Spinal cord (tissue), 9 donors: ENCODE measurements at regions not wholly inside any gene's neighbourhood (a gene's known extent, or its start where the extent isn't known, plus 50 kb on each side); places are given as distances from the start of the nearest gene placed in this dataset.

Experiments used
- DNase-seq, 6 donors: peaks; one replicate each; pipeline versions ENCODE4 v3.0.0 to v3.0.0-alpha.2; 2013 to 2015; ENCODE audit warnings: low spot score in 6 of 6, low read depth in 4 of 6
- H3K27ac ChIP-seq: one replicate; pipeline ENCODE4 v1.5.1; 2013; ENCODE audit warnings: low read depth, low read length, control low read depth
- H3K27me3 ChIP-seq: one replicate; pipeline ENCODE4 v1.6.1; 2013; ENCODE audit warnings: low read length; ENCODE audit not compliant: control insufficient read depth, insufficient read depth
- H3K36me3 ChIP-seq: one replicate; pipeline ENCODE4 v1.6.1; 2013; ENCODE audit warnings: low read length; ENCODE audit not compliant: control insufficient read depth, insufficient read depth
- H3K4me1 ChIP-seq: one replicate; pipeline ENCODE4 v1.6.1; 2013; ENCODE audit warnings: low read length; ENCODE audit not compliant: control insufficient read depth, insufficient read depth
- H3K4me3 ChIP-seq: one replicate; pipeline ENCODE4 v1.5.1; 2013; ENCODE audit warnings: low read depth, low read length, control low read depth
- H3K9me3 ChIP-seq: one replicate; pipeline ENCODE4 v1.6.1; 2013; ENCODE audit warnings: low read length; ENCODE audit not compliant: control insufficient read depth, insufficient read depth
- WGBS: methylation state at CpG from one replicate; pipeline ENCODE4 v1.1.5; 2013; ENCODE audit warnings: missing lambda C conversion rate; ENCODE audit not compliant: insufficient coverage; 5-methylcytosine and 5-hydroxymethylcytosine counted together
- donor health status: healthy.

DNA sequence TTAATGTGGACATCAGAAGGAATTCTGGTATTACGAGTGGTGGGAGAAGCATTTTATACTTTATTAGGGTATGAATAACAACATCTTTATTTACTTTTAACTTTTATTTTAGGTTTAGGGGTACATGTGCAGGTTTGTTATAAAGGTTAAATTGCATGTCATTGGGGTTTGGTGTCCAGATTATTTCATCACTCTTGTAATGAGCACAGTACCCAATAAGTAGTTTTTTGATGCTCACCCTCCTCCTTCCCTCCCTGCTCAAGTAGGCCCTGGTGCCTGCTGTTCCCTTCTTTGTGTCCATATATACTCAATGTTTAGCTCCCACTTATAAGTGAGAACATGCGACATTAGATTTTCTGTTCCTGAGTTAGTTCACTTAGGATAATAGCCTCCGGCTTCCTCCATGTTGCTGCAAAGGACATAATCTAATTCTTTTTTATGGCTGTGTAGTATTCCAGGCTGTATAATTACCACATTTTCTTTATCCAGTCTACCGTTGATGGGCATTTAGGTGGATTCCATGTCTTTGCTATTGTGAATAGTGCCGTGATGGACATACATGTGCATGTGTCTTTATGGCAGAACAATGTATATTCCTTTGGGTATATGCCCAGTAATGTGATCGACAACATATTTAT is 456.2 kb downstream of the XYLT1 start:
- Histone ChIP-seq H3K27me3 (no peaks in the 10 kb centered on the region), H3K9me3 (no peaks in the 10 kb centered on the region), H3K36me3 (no peaks in the 10 kb centered on the region), H3K27ac (no peak overlapping the region), H3K4me3 (no peak overlapping the region), H3K4me1 (no peaks in the 10 kb centered on the region)
- DNase-seq, result no peak
- no CpG with 5 or more reads among the region's 6 CpGs for WGBS

- no peaks in the 10 kb centered on the region for H3K36me3 ChIP-seq
- WGBS, result no CpG with 5 or more reads among the region's 6 CpGs
Observed at GRCh38 chr16:17015702-17016101, 455.1 kb downstream of the XYLT1 start.

GRCh38 chr16:17017442-17017841 is 453.3 kb downstream of the XYLT1 start:
- H3K36me3 ChIP-seq, result no peaks in the 10 kb centered on the region
- H3K9me3 ChIP-seq, result no peaks in the 10 kb centered on the region
- no peak for DNase-seq
- no peaks in the 10 kb centered on the region for H3K4me1 ChIP-seq
- no peak overlapping the region for H3K4me3 ChIP-seq
- no peaks in the 10 kb centered on the region for H3K27me3 ChIP-seq
- no peak overlapping the region for H3K27ac ChIP-seq

More at GRCh38 chr16:17015702-17016101, 455.1 kb downstream of the XYLT1 start:
- no peak for DNase-seq
- Histone ChIP-seq H3K27ac (no peak overlapping the region), H3K9me3 (no peaks in the 10 kb centered on the region), H3K4me3 (no peak overlapping the region), H3K27me3 (no peaks in the 10 kb centered on the region), H3K4me1 (no peaks in the 10 kb centered on the region)

- no peak for DNase-seq
- H3K4me3 ChIP-seq, result no peak overlapping the region
- no peaks in the 10 kb centered on the region for H3K4me1 ChIP-seq
- H3K27me3 ChIP-seq, result no peaks in the 10 kb centered on the region
- WGBS, result 31% methylated on average over 3 of the region's 4 CpGs
- no peaks in the 10 kb centered on the region for H3K36me3 ChIP-seq
- no peak overlapping the region for H3K27ac ChIP-seq
- H3K9me3 ChIP-seq, result no peaks in the 10 kb centered on the region
Observed at GRCh38 chr16:17018585-17018939, 452.2 kb downstream of the XYLT1 start.

- no peak overlapping the region for H3K4me3 ChIP-seq
- H3K36me3 ChIP-seq, result no peaks in the 10 kb centered on the region
- H3K9me3 ChIP-seq, result no peaks in the 10 kb centered on the region
- no peak overlapping the region for H3K27ac ChIP-seq
- DNase-seq, result no peak
- no peaks in the 10 kb centered on the region for H3K27me3 ChIP-seq
- no peaks in the 10 kb centered on the region for H3K4me1 ChIP-seq
Observed at GRCh38 chr16:17019366-17019765, 451.4 kb downstream of the XYLT1 start.

- H3K27ac ChIP-seq, result no peak overlapping the region
- no peaks in the 10 kb centered on the region for H3K9me3 ChIP-seq
- no peaks in the 10 kb centered on the region for H3K27me3 ChIP-seq
- 100% methylated on average over 1 of the region's 4 CpGs for WGBS
- DNase-seq, result no peak
- no peaks in the 10 kb centered on the region for H3K36me3 ChIP-seq
- H3K4me3 ChIP-seq, result no peak overlapping the region
- no peaks in the 10 kb centered on the region for H3K4me1 ChIP-seq
Observed at GRCh38 chr16:17023606-17024005, 447.2 kb downstream of the XYLT1 start.

DNA sequence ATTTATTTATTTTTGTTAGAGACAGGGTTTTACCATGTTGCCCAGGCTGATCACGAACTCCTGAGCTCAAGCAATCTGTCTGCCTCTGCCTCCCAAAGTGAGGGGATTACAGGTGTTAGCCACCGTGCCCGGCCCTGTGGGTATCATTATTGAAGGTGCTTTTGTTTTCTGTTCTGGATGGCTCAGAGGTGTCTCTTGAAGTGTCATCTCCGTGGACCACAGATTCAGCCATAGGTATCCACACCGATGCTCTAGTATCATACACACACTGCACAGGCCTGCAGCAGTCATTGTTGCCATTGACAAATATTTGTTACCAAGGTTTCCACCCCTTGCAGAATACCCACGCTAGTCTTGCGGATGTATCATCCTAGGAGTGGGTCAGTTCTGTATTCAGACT is 446.2 kb downstream of the XYLT1 start:
- Histone ChIP-seq H3K27me3 (no peaks in the 10 kb centered on the region), H3K36me3 (no peaks in the 10 kb centered on the region), H3K9me3 (peaks cover 2% of the 10 kb centered on the region), H3K4me1 (no peaks in the 10 kb centered on the region), H3K4me3 (no peak overlapping the region), H3K27ac (no peak overlapping the region)
- WGBS, result 90% methylated on average over 3 of the region's 7 CpGs
- DNase-seq, result no peak

DNA sequence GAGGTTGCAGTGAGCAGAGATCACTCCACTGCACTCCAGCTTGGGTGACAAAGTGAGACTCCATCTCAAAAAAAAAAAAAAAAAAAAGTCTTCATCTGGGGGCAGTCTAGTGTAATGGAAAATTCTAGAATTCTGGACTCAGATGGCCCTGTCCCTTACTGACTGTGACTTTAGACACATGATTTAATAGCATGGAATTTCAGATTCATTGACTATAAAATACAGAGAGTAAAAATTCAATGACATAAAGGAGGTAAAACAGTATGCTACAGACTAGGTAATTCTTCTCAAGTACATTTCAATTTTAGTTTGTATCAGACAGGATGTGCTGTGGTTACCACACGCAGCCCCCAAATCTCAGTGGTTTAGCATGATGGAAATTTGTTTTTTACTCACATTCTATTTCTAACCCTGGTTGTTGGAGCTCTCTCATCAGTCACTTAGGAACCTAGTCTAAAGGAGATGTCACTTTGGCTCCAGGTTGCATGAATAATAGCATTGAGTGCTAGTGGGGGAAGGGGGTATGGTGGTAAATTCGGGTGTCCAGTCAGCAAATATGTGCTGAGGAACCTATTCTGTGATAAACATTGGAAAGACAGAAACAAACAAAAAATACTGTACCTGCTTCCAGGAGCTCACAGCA is 444.0 kb downstream of the XYLT1 start:
- no CpG with 5 or more reads among the region's 2 CpGs for WGBS

DNA sequence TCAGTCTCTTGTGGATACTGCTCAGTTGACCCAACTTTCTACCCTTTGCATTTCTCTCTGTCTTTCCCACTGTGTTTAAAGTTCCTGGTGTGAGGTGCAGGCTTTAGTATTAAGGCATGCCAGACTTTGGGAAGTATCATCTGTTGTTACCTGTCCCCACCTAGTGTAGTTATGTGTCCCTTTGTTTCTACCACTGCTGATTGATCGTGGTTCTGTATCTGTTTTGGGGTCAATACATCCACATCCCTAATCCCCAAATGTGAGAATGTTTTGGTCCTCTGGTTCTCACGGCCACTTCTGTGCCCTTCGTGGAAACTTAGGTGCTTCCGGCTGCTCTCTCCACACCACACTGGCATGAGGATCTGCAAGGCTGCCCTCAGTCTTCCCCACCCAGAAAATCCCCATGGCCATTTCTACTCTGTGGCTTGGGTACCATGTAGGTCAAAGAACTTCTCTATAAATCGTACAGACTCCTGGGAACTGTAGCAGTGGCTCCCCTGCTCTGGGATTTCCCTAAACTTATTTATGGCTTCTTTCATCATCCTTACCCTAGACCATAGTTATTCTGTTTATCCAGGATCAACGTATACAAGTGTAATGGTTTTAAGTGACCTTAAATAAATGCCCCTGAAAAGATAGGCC is 443.2 kb downstream of the XYLT1 start:
- no peak for DNase-seq
- H3K36me3 ChIP-seq, result no peaks in the 10 kb centered on the region
- WGBS, result 100% methylated on average over 4 of the region's 6 CpGs
- no peaks in the 10 kb centered on the region for H3K4me1 ChIP-seq
- H3K27ac ChIP-seq, result no peak overlapping the region
- peaks cover 3% of the 10 kb centered on the region for H3K9me3 ChIP-seq
- H3K27me3 ChIP-seq, result no peaks in the 10 kb centered on the region
- no peak overlapping the region for H3K4me3 ChIP-seq

More for the DNA sequence above, 444.0 kb downstream of the XYLT1 start:
- Histone ChIP-seq H3K9me3 (peaks cover 3% of the 10 kb centered on the region), H3K36me3 (no peaks in the 10 kb centered on the region), H3K27ac (no peak overlapping the region), H3K27me3 (no peaks in the 10 kb centered on the region), H3K4me1 (no peaks in the 10 kb centered on the region), H3K4me3 (no peak overlapping the region)
- DNase-seq, result no peak
